KMS-11 (cell line): ENCODE measurements at regions not wholly inside any gene's neighbourhood (a gene's known extent, or its start where the extent isn't known, plus 50 kb on each side); places are given as distances from the start of the nearest gene placed in this dataset.

Source experiments
- H2AFZ ChIP-seq: fragments of 200-600 bp; sonication (generic); 2 replicates; pipeline ENCODE4 v1.6.1; 2016; ENCODE audit warnings: antibody characterized with exemption, mixed run types, low read depth
- H3K27ac ChIP-seq: fragments of 200-600 bp; sonication (generic); 2 replicates; pipeline ENCODE4 v1.6.1; 2016; ENCODE audit warnings: mild to moderate bottlenecking, mixed run types
- H3K27me3 ChIP-seq: fragments of 200-600 bp; sonication (generic); 2 replicates; pipeline ENCODE4 v1.6.1; 2017; ENCODE audit warnings: mild to moderate bottlenecking, low read depth, mixed run types, moderate library complexity; ENCODE audit not compliant: insufficient read depth
- H3K36me3 ChIP-seq: fragments of 200-600 bp; sonication (generic); 2 replicates; pipeline ENCODE4 v1.6.1; 2017; ENCODE audit warnings: mild to moderate bottlenecking, mixed run types; ENCODE audit not compliant: insufficient read depth
- H3K4me1 ChIP-seq: fragments of 200-600 bp; sonication (generic); 2 replicates; pipeline ENCODE4 v1.6.1; 2016; ENCODE audit warnings: mild to moderate bottlenecking, low read depth, mixed run types; ENCODE audit not compliant: poor library complexity, severe bottlenecking
- H3K4me2 ChIP-seq: fragments of 200-600 bp; sonication (generic); 2 replicates; pipeline ENCODE4 v1.7.0; 2016; ENCODE audit warnings: mild to moderate bottlenecking, mixed run types
- H3K4me3 ChIP-seq: fragments of 200-600 bp; sonication (generic); IDR thresholded peaks from 2 replicates; pipeline ENCODE4 v1.6.1; 2017; ENCODE audit warnings: low read depth, low read length, mixed read lengths; ENCODE audit not compliant: insufficient read depth
- H3K79me2 ChIP-seq: fragments of 200-600 bp; sonication (generic); 2 replicates; pipeline ENCODE4 v1.6.1; 2016; ENCODE audit warnings: low read depth, mixed run types; ENCODE audit not compliant: insufficient read depth
- H3K9ac ChIP-seq: fragments of 200-600 bp; sonication (generic); 2 replicates; pipeline ENCODE4 v1.6.1; 2016; ENCODE audit warnings: mild to moderate bottlenecking, mixed run types
- H4K20me1 ChIP-seq: fragments of 200-600 bp; sonication (generic); 2 replicates; pipeline ENCODE4 v1.6.1; 2016; ENCODE audit warnings: mild to moderate bottlenecking, mixed run types; ENCODE audit not compliant: insufficient read depth
- CTCF ChIP-seq: fragments of 200-600 bp; sonication (generic); conservative IDR thresholded peaks from 2 replicates; pipeline ENCODE4 v1.6.1; 2017; ENCODE audit warnings: low read depth, mild to moderate bottlenecking, antibody characterized with exemption, low read length, moderate library complexity, mixed read lengths

DNA sequence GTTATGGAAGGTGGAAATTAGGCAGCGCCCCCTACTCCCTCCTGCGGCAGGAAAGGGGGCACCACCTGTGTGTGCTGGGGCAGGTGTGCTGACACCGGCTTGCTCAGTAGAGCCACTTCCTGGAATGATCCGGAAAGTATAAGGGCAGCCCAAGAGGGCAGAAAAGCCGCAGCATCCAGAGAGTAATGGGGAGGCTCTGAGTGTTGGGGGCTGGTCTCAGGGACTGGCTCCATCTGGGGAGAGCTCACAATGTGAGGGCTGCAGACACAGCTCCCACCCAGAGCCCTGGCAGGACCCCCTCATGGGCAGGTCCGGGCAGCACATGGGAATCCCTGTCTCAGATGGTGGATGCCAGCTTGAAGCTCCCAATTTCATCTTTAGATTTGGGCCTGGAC, 187.6 kb upstream of the C14orf180 start:
- Histone ChIP-seq H3K9ac (no peak overlapping the region), H3K4me3 (no peak overlapping the region), H3K79me2 (no peaks in the 10 kb centered on the region), H3K27ac (no peak overlapping the region), H3K4me1 (no peaks in the 10 kb centered on the region), H3K27me3 (peaks cover 17% of the 10 kb centered on the region; the same call in 1 of the 2 replicates), H3K36me3 (no peaks in the 10 kb centered on the region), H2AFZ (no peak overlapping the region), H4K20me1 (no peaks in the 10 kb centered on the region), H3K4me2 (no peak overlapping the region)
- TF ChIP-seq CTCF, result no peak

DNA sequence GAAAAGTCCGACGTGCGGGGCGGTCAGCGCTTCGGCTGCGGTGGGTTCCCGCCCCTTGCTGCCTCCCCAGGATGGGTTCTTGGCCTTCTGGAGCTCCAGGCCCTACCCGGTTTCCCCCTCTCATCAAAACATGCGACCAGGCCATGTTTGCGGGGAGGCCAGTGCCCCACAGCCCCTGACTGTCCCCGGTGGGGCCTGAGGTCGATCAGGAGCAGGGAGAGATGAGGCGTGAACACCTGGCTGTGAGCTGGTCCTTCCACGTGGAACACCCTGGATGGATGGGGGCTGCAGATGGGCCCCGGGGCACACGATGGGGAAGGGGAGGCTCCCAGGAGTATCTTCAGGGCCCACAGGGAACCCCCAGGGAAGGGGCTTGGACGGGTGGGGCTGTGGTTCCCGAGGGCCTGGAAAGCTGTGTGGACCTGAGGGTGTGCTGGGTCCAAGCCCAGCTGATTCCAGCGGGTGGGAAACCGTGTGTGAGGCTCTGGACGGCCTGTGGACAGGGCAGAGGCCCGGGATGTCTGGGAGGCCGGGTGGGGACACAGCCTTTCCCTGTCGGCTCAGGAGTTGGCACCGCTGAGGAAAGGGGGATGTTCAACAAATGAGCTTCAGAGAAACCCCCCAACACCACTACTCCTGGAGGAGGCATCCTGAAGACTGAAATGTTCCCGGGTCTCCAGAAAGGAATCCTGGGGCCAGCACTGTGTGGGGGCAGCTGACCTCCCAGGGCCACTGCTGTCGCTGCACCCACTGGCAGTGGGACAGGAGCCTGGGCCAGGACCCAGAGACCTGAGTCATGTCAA, 187.0 kb upstream of the C14orf180 start:
- no peak for TF ChIP-seq CTCF
- Histone ChIP-seq H3K9ac (no peak overlapping the region), H3K4me3 (no peak overlapping the region)

DNA sequence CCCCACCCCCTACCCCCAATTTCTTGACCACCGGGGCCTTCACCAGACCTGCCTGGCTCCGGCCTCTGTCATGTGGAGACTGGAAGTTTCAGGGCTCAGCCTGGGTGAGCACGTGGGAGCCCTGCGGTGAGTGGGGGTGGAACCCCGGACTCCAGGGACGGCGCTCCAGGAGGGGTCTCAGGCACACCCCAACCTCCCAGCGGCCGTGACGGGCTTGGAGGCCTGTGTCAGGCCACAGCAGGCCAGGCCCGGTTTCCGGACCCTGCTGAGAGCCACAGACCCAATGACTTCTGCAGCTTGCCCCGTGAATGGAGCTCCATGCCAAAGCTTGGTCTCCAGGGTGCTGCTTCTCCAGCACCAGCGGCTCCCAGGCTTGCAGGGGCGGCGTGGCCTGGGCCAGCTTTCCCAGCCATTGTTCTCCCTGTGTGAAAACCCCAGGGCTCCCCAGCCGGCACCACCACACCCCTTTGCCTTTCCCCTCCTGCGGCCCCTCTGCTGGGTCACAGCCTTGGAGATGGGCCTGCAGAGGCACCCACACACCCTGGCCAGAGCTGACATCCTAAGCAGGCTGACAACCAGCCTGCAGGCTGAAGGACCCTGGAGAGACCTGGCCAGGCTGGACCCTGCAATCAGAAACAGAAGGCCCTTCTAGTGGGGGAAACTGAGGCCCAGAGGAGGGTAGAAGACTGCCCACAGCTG, 186.2 kb upstream of the C14orf180 start:
- Histone ChIP-seq H3K4me3 (no peak overlapping the region), H3K79me2 (no peaks in the 10 kb centered on the region), H3K4me2 (no peak overlapping the region), H2AFZ (no peak overlapping the region), H3K9ac (no peak overlapping the region), H3K27me3 (peaks cover 25% of the 10 kb centered on the region; the same call in 1 of the 2 replicates), H3K27ac (no peak overlapping the region), H3K36me3 (no peaks in the 10 kb centered on the region), H4K20me1 (no peaks in the 10 kb centered on the region), H3K4me1 (no peaks in the 10 kb centered on the region)
- no peak for TF ChIP-seq CTCF

More for the DNA sequence above, 187.0 kb upstream of the C14orf180 start:
- Histone ChIP-seq H3K4me1 (no peaks in the 10 kb centered on the region), H3K27me3 (peaks cover 22% of the 10 kb centered on the region; the same call in 1 of the 2 replicates), H3K4me2 (no peak overlapping the region), H3K36me3 (no peaks in the 10 kb centered on the region), H4K20me1 (no peaks in the 10 kb centered on the region), H2AFZ (no peak overlapping the region), H3K79me2 (no peaks in the 10 kb centered on the region), H3K27ac (no peak overlapping the region)

- H3K79me2 ChIP-seq, result no peaks in the 10 kb centered on the region
- H3K4me1 ChIP-seq, result no peaks in the 10 kb centered on the region
- H2AFZ ChIP-seq, result no peak overlapping the region
- H3K36me3 ChIP-seq, result no peaks in the 10 kb centered on the region
- no peaks in the 10 kb centered on the region for H4K20me1 ChIP-seq
- no peak overlapping the region for H3K4me3 ChIP-seq
- no peak overlapping the region for H3K4me2 ChIP-seq
- no peak overlapping the region for H3K9ac ChIP-seq
- H3K27ac ChIP-seq, result no peak overlapping the region
- peaks cover 28% of the 10 kb centered on the region; the same call in 1 of the 2 replicates for H3K27me3 ChIP-seq
- no peak for TF ChIP-seq CTCF
Measured at GRCh38 chr14:104393898-104394381, 185.6 kb upstream of the C14orf180 start.
